Caco-2 (cell line): ENCODE measurements at regions not wholly inside any gene's neighbourhood (a gene's known extent, or its start where the extent isn't known, plus 50 kb on each side); places are given as distances from the start of the nearest gene placed in this dataset.

Source experiments
- BruUV-seq: library from RNA; stranded (reverse); fragments of 400-500 nt; replicated peaks from 2 replicates; lab custom pipeline; 2021; lab: Mats Ljungman, UMichigan
- CTCF ChIA-PET: fragments of 300-600 bp; sonication (Branson Sonifier 250); formaldehyde crosslinking; loops from one replicate; lab custom pipeline; 2022; ENCODE audit warnings: antibody characterized with exemption; lab: Charles Lee
- POLR2A ChIA-PET: fragments of 300-600 bp; sonication (Branson Sonifier 250); formaldehyde crosslinking; loops from one replicate; lab custom pipeline; 2022; ENCODE audit warnings: antibody characterized with exemption; lab: Charles Lee
- DNase-seq, 2 experiments: peaks; one replicate each; pipeline versions ENCODE4 v3.0.0 to v3.0.0-alpha.2; 2020 to 2022
- H3K27me3 ChIP-seq: replicated peaks from 2 replicates; pipeline ENCODE4 v1.6.0; 2011; ENCODE audit warnings: low read length; ENCODE audit not compliant: control insufficient read depth, insufficient read depth
- H3K36me3 ChIP-seq: 2 replicates; pipeline ENCODE4 v1.5.1; 2011; ENCODE audit warnings: low read length; ENCODE audit not compliant: control insufficient read depth, insufficient read depth
- H3K4me1 ChIP-seq: fragments of 250-450 bp; sonication (Bioruptor Pico); 2 replicates; pipeline ENCODE4 v1.5.1; 2020; ENCODE audit warnings: mild to moderate bottlenecking
- H3K4me3 ChIP-seq: 2 replicates; pipeline ENCODE4 v1.5.1; 2011; ENCODE audit warnings: low read depth, mild to moderate bottlenecking, control low read depth, low read length
- H3K9me3 ChIP-seq: fragments of 250-450 bp; sonication (Bioruptor Pico); 2 replicates; pipeline ENCODE4 v1.5.1; 2020; ENCODE audit warnings: mild to moderate bottlenecking, moderate library complexity
- H3K27ac Mint-ChIP-seq: one replicate; pipeline ENCODE4 v1.8.0; 2022; ENCODE audit warnings: mixed read lengths; ENCODE audit not compliant: unreplicated experiment
- H3K27me3 Mint-ChIP-seq: one replicate; pipeline ENCODE4 v1.8.0; 2022; ENCODE audit warnings: mixed read lengths; ENCODE audit not compliant: insufficient read depth, unreplicated experiment
- H3K36me3 Mint-ChIP-seq: one replicate; pipeline ENCODE4 v1.8.0; 2022; ENCODE audit warnings: mild to moderate bottlenecking, mixed read lengths; ENCODE audit not compliant: insufficient read depth, unreplicated experiment
- H3K4me1 Mint-ChIP-seq: one replicate; pipeline ENCODE4 v1.8.0; 2022; ENCODE audit warnings: low read depth, mixed read lengths; ENCODE audit not compliant: unreplicated experiment
- H3K4me3 Mint-ChIP-seq: one replicate; pipeline ENCODE4 v1.8.0; 2022; ENCODE audit warnings: mild to moderate bottlenecking, moderate library complexity, mixed read lengths; ENCODE audit not compliant: unreplicated experiment
- H3K9me3 Mint-ChIP-seq: one replicate; pipeline ENCODE4 v1.8.0; 2022; ENCODE audit warnings: mixed read lengths; ENCODE audit not compliant: unreplicated experiment
- intact Hi-C: fragments of 100-400 bp; cut with micrococcal nuclease; formaldehyde crosslinking; loops from one replicate; pipeline ENCODE4 v1.10.0; 2022; ENCODE audit not compliant: unreplicated experiment
- TF ChIP-seq, protein P1 (sequence below), 2 experiments: fragments of 200-600 bp in 1 of 2; IDR thresholded peaks; 1 replicate in 1 of 2; 2 replicates in 1 of 2; pipeline versions ENCODE4 v1.5.1 to v1.8.0; 2011 to 2022; ENCODE audit warnings: antibody characterized with exemption in 1 of 2, control low read depth in 1 of 2, inconsistent platforms in 1 of 2, low read depth in 1 of 2, low read length in 1 of 2, mild to moderate bottlenecking in 1 of 2, moderate library complexity in 1 of 2; ENCODE audit not compliant: insufficient read depth in 1 of 2, severe bottlenecking in 1 of 2, unreplicated experiment in 1 of 2

DNA sequence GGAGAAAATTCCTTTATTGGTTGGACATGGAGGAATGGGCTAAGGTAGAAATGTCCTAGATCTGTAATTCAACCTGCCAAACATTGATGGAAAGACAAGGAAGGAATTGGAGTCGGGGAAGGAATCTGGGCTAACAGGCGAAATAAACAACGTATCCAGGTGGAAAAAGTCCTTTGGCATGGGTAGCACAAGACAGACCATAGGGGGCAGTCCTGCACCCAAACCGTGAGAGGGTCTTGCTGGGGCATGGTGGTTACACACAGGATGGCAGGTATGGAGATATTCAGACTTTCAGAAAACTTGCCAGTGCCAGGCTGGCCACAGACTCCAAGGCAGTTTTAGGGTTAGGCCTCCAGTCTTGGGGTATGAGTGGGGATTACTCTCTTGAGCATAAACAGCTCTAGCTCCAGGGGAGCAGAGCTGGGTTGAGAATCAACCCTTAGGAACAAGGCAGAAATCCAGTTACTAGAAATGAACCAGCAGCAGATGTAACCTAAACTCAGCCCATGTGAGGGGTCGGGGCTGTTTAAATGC, 188.6 kb upstream of the GDF10 start:
- DNase-seq, result no peak
- Mint-ChIP-seq H3K27ac (no peak overlapping the region), H3K9me3 (no peaks in the 10 kb centered on the region), H3K4me3 (no peak overlapping the region), H3K27me3 (peaks cover 33% of the 10 kb centered on the region), H3K4me1 (no peaks in the 10 kb centered on the region), H3K36me3 (no peaks in the 10 kb centered on the region)
- H3K4me3 ChIP-seq, result no peak overlapping the region
- intact Hi-C loops, result no loop called here
- H3K4me1 ChIP-seq, result no peaks in the 10 kb centered on the region
- H3K9me3 ChIP-seq, result no peaks in the 10 kb centered on the region
- no peaks in the 10 kb centered on the region; the same call in 1 of the 2 replicates for H3K27me3 ChIP-seq
- TF ChIP-seq, protein P1, sequence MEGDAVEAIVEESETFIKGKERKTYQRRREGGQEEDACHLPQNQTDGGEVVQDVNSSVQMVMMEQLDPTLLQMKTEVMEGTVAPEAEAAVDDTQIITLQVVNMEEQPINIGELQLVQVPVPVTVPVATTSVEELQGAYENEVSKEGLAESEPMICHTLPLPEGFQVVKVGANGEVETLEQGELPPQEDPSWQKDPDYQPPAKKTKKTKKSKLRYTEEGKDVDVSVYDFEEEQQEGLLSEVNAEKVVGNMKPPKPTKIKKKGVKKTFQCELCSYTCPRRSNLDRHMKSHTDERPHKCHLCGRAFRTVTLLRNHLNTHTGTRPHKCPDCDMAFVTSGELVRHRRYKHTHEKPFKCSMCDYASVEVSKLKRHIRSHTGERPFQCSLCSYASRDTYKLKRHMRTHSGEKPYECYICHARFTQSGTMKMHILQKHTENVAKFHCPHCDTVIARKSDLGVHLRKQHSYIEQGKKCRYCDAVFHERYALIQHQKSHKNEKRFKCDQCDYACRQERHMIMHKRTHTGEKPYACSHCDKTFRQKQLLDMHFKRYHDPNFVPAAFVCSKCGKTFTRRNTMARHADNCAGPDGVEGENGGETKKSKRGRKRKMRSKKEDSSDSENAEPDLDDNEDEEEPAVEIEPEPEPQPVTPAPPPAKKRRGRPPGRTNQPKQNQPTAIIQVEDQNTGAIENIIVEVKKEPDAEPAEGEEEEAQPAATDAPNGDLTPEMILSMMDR (IDR thresholded peaks at IDR 0.05; ENCODE audit: insufficient read depth in 1 of 2, low read depth in 1 of 2, low read length in 1 of 2, severe bottlenecking in 1 of 2, unreplicated experiment in 1 of 2), result no peak
- CTCF ChIA-PET, result no interaction called here
- no TSS peak for BruUV-seq
- no peaks in the 10 kb centered on the region for H3K36me3 ChIP-seq
- POLR2A ChIA-PET, result no interaction called here

DNA sequence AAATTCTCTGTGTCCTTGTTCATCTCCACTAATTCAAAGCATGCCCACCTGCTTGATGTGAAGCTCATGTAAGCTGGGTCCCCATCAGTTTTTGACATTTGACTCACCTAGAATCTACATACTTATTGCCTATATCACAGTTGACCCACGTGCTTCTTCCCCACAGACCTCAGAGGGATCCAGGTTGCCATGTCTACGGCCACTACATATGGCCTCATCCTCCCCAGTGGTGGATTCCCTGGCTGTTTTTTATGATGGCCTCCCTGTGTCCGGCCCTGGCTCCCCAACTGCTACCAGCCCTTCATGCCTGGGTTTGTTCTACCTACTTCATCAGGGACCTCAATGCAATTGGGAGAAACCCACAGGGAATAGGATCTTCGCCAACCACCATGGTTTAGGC, 187.4 kb upstream of the GDF10 start:
- CTCF ChIA-PET, result no interaction called here
- Mint-ChIP-seq H3K27me3 (peaks cover 39% of the 10 kb centered on the region), H3K36me3 (no peaks in the 10 kb centered on the region), H3K4me3 (no peak overlapping the region), H3K27ac (no peak overlapping the region), H3K9me3 (no peaks in the 10 kb centered on the region), H3K4me1 (no peaks in the 10 kb centered on the region)
- TF ChIP-seq, protein P1 (IDR thresholded peaks at IDR 0.05; ENCODE audit: insufficient read depth in 1 of 2, low read depth in 1 of 2, low read length in 1 of 2, severe bottlenecking in 1 of 2, unreplicated experiment in 1 of 2), result no peak
- no peak for DNase-seq
- no peaks in the 10 kb centered on the region for H3K9me3 ChIP-seq
- POLR2A ChIA-PET, result no interaction called here
- no peaks in the 10 kb centered on the region; the same call in 1 of the 2 replicates for H3K27me3 ChIP-seq
- H3K4me1 ChIP-seq, result no peaks in the 10 kb centered on the region
- intact Hi-C loops, result no loop called here
- H3K36me3 ChIP-seq, result no peaks in the 10 kb centered on the region
- no peak overlapping the region for H3K4me3 ChIP-seq
- no TSS peak for BruUV-seq

DNA sequence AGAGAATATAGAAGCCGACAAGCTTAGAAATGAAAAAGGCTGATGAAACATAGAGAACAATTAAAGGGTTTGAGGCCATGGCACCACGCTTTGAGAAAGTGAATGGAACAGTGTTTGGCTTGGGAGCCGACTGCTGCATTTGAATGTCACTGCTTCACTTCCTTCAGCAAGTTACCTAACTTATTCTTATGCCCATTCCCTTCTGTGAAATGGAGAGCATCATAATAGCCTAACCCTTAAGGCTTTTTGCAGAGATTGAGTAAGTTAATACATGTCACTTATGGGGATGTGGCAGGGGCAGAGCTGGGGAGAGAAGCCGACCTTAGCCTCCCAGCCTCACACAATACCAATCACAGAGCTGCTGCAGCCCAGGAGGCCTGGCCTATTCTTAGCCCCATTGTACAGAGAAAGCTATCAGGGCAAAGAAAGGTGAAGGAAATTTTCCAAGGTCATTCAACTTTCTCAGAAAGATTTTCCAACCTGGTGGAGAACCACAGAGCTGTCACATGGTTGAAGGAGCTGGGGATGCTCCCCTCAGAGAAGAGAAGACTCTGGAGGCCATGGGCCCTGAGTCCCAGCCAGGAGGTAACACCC, 186.0 kb upstream of the GDF10 start:
- no peak for DNase-seq
- ChIA-PET CTCF (no interaction called here), POLR2A (no interaction called here)
- Histone ChIP-seq H3K27me3 (no peaks in the 10 kb centered on the region; the same call in 1 of the 2 replicates), H3K9me3 (no peaks in the 10 kb centered on the region), H3K36me3 (no peaks in the 10 kb centered on the region), H3K4me1 (no peaks in the 10 kb centered on the region), H3K4me3 (no peak overlapping the region)
- H3K4me3 Mint-ChIP-seq, result no peak overlapping the region
- no peaks in the 10 kb centered on the region for H3K36me3 Mint-ChIP-seq
- H3K4me1 Mint-ChIP-seq, result no peaks in the 10 kb centered on the region
- no peak overlapping the region for H3K27ac Mint-ChIP-seq
- TF ChIP-seq, protein P1 (IDR thresholded peaks at IDR 0.05; ENCODE audit: insufficient read depth in 1 of 2, low read depth in 1 of 2, low read length in 1 of 2, severe bottlenecking in 1 of 2, unreplicated experiment in 1 of 2), result no peak
- H3K9me3 Mint-ChIP-seq, result no peaks in the 10 kb centered on the region
- intact Hi-C loops, result no loop called here
- peaks cover 42% of the 10 kb centered on the region for H3K27me3 Mint-ChIP-seq
- BruUV-seq, result no TSS peak
